H9 (cell line): ENCODE measurements at regions not wholly inside any gene's neighbourhood (a gene's known extent, or its start where the extent isn't known, plus 50 kb on each side); places are given as distances from the start of the nearest gene placed in this dataset.

Experiments used
- DNase-seq: peaks from one replicate; pipeline ENCODE4 v3.0.0-alpha.2; 2017
- H2AFZ ChIP-seq: one replicate; pipeline ENCODE4 v1.6.1; 2013; ENCODE audit warnings: mild to moderate bottlenecking, low read length, control low read depth, moderate library complexity
- H2AK5ac ChIP-seq: 2 replicates; pipeline ENCODE4 v1.6.1; 2013; ENCODE audit warnings: low read length, control low read depth, mixed read lengths; ENCODE audit not compliant: insufficient read length
- H2BK120ac ChIP-seq: one replicate; pipeline ENCODE4 v1.6.1; 2013; ENCODE audit warnings: low read depth, mild to moderate bottlenecking, low read length, control low read depth, inconsistent platforms; ENCODE audit not compliant: poor library complexity, severe bottlenecking
- H2BK12ac ChIP-seq: 2 replicates; pipeline ENCODE4 v1.6.1; 2013; ENCODE audit warnings: low read length, control low read depth, mixed read lengths, low read depth; ENCODE audit not compliant: insufficient read length
- H2BK15ac ChIP-seq: 2 replicates; pipeline ENCODE4 v1.6.1; 2013; ENCODE audit warnings: low read depth, low read length, control low read depth
- H2BK20ac ChIP-seq: one replicate; pipeline ENCODE4 v1.6.1; 2013; ENCODE audit warnings: low read depth, mild to moderate bottlenecking, low read length, control low read depth, inconsistent platforms; ENCODE audit not compliant: poor library complexity, severe bottlenecking
- H2BK5ac ChIP-seq: 2 replicates; pipeline ENCODE4 v1.6.1; 2013; ENCODE audit warnings: low read length, control low read depth, mixed read lengths; ENCODE audit not compliant: insufficient read length
- H3K14ac ChIP-seq: 2 replicates; pipeline ENCODE4 v1.6.1; 2013; ENCODE audit warnings: low read length, control low read depth; ENCODE audit not compliant: insufficient read depth
- H3K18ac ChIP-seq: 2 replicates; pipeline ENCODE4 v1.6.1; 2013; ENCODE audit warnings: low read depth, mild to moderate bottlenecking, mixed read lengths, low read length, control low read depth; ENCODE audit not compliant: insufficient read length
- H3K23ac ChIP-seq: 2 replicates; pipeline ENCODE4 v1.6.1; 2013; ENCODE audit warnings: low read length, control low read depth, mixed read lengths, low read depth; ENCODE audit not compliant: insufficient read length
- H3K23me2 ChIP-seq: 2 replicates; pipeline ENCODE4 v1.6.1; 2013; ENCODE audit warnings: low read depth, mild to moderate bottlenecking, mixed read lengths, low read length, control low read depth; ENCODE audit not compliant: insufficient read length, poor library complexity, severe bottlenecking
- H3K27ac ChIP-seq: 2 replicates; pipeline ENCODE4 v1.5.1; 2013; ENCODE audit warnings: low read length, control low read depth, mixed read lengths, low read depth; ENCODE audit not compliant: insufficient read length
- H3K27me3 ChIP-seq: 2 replicates; pipeline ENCODE4 v1.6.1; 2013; ENCODE audit warnings: low read length, control low read depth, inconsistent platforms; ENCODE audit not compliant: insufficient read depth
- H3K4ac ChIP-seq: 2 replicates; pipeline ENCODE4 v1.6.1; 2013; ENCODE audit warnings: low read depth, mild to moderate bottlenecking, control low read depth, inconsistent platforms, low read length, moderate library complexity
- H3K4me1 ChIP-seq: 2 replicates; pipeline ENCODE4 v1.6.1; 2013; ENCODE audit warnings: low read length, control low read depth, inconsistent platforms; ENCODE audit not compliant: insufficient read depth
- H3K4me2 ChIP-seq: 2 replicates; pipeline ENCODE4 v1.6.1; 2013; ENCODE audit warnings: low read length, control low read depth, mixed read lengths; ENCODE audit not compliant: insufficient read length, insufficient read depth
- H3K56ac ChIP-seq: 2 replicates; pipeline ENCODE4 v1.6.1; 2013; ENCODE audit warnings: low read depth, mild to moderate bottlenecking, mixed read lengths, low read length, control low read depth; ENCODE audit not compliant: insufficient read length
- H3K79me1 ChIP-seq: 2 replicates; pipeline ENCODE4 v1.6.1; 2013; ENCODE audit warnings: low read depth, mild to moderate bottlenecking, moderate library complexity, low read length, control low read depth, inconsistent platforms; ENCODE audit not compliant: insufficient read depth, poor library complexity, severe bottlenecking
- H3K79me2 ChIP-seq: 2 replicates; pipeline ENCODE4 v1.6.1; 2013; ENCODE audit warnings: low read length, control low read depth, inconsistent platforms; ENCODE audit not compliant: insufficient read depth
- H3K9ac ChIP-seq: 2 replicates; pipeline ENCODE4 v1.6.1; 2013; ENCODE audit warnings: low read length, control low read depth, mixed read lengths; ENCODE audit not compliant: insufficient read length; ENCODE audit errors: extremely low read depth
- H3K9me3 ChIP-seq: one replicate; pipeline ENCODE4 v1.6.1; 2013; ENCODE audit warnings: low read depth, low read length, inconsistent platforms; ENCODE audit not compliant: control insufficient read depth
- H3T11ph ChIP-seq: one replicate; pipeline ENCODE4 v1.6.1; 2013; ENCODE audit warnings: mild to moderate bottlenecking, low read length, control low read depth, inconsistent platforms
- H4K20me1 ChIP-seq: one replicate; pipeline ENCODE4 v1.6.1; 2013; ENCODE audit not compliant: control insufficient read depth, insufficient read length, insufficient read depth
- H4K5ac ChIP-seq: 2 replicates; pipeline ENCODE4 v1.6.1; 2013; ENCODE audit warnings: low read depth, mild to moderate bottlenecking, mixed read lengths, low read length, control low read depth; ENCODE audit not compliant: insufficient read length
- H4K8ac ChIP-seq: replicated peaks from 2 replicates; pipeline ENCODE4 v1.6.1; 2013; ENCODE audit warnings: low read length, control low read depth, mixed read lengths, low read depth; ENCODE audit not compliant: insufficient read length
- H4K91ac ChIP-seq: 2 replicates; pipeline ENCODE4 v1.6.1; 2013; ENCODE audit warnings: low read depth, mild to moderate bottlenecking, moderate library complexity, mixed read lengths, low read length, control low read depth; ENCODE audit not compliant: insufficient read length
- H3K27ac Mint-ChIP-seq, 3 experiments: 2 replicates in 2 of 3; 3 replicates in 1 of 3; pipeline ENCODE4 v1.8.0; 2020 to 2021; ENCODE audit warnings: mixed read lengths in 3 of 3, mild to moderate bottlenecking in 1 of 3, moderate library complexity in 1 of 3
- H3K27me3 Mint-ChIP-seq: 2 replicates; pipeline ENCODE4 v1.8.0; 2021; ENCODE audit warnings: low read depth, mild to moderate bottlenecking, moderate library complexity, mixed read lengths
- H3K36me3 Mint-ChIP-seq, 3 experiments: 2 replicates in 2 of 3; 3 replicates in 1 of 3; pipeline ENCODE4 v1.8.0; 2020 to 2021; ENCODE audit warnings: low read depth in 3 of 3, mixed read lengths in 3 of 3; ENCODE audit not compliant: insufficient read depth in 1 of 3
- H3K4me1 Mint-ChIP-seq, 2 experiments: 2 replicates each; pipeline ENCODE4 v1.8.0; 2020; ENCODE audit warnings: mixed read lengths in 2 of 2
- H3K4me3 Mint-ChIP-seq, 2 experiments: 2 replicates in 1 of 2; 3 replicates in 1 of 2; pipeline ENCODE4 v1.8.0; 2020 to 2021; ENCODE audit warnings: mild to moderate bottlenecking in 2 of 2, mixed read lengths in 2 of 2, moderate library complexity in 1 of 2
- H3K9me3 Mint-ChIP-seq, 2 experiments: 2 replicates in 1 of 2; 3 replicates in 1 of 2; pipeline ENCODE4 v1.8.0; 2020; ENCODE audit warnings: mild to moderate bottlenecking in 2 of 2, mixed read lengths in 2 of 2, moderate library complexity in 1 of 2
- WGBS: extraction: QIAGEN DNeasy Blood & Tissue Kit; methylation state at CpG from one replicate; pipeline ENCODE4 v1.1.7; 2013; ENCODE audit warnings: missing lambda C conversion rate, low lambda C conversion rate, mixed read lengths; ENCODE audit not compliant: insufficient read length; ENCODE audit errors: extremely low coverage; 5-methylcytosine and 5-hydroxymethylcytosine counted together
- TF ChIP-seq, protein P1 (sequence below): fragments of 200-600 bp; sonication (generic); conservative IDR thresholded peaks from 3 replicates; pipeline ENCODE4 v1.8.0; 2021; ENCODE audit warnings: antibody characterized with exemption, mild to moderate bottlenecking

DNA sequence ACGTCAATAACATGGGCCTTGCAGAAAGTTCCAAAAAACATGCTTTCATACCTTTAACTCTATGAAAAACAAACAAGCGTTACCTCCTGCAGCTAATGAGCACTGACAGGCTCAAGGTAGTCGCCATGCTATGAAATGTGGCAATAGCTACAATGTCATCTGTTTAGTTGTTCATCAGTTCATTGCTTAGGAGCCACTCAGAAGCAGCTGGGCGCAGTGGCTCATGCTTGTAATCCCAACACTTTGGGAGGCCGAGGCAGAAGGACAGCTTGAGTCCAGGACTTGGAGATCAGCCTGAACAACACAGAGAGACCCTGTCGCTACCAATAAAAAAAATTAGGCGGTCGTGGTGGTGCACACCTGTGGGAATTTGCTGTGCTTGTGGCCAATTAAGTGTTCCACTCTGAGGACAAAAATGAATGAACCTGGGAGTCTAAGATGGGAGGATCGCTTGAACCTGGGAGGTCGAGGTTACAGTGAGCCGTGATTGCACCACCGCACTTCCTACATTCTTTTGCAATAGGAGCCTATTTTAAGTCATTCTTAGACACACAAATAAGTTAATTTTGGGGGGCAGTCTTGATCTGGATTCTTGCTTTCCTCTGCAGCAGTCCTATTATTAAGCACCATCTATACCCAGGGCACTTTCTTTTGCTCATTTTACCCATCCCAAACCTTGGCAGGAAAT, 276.2 kb upstream of the KLF14 start:
- no peaks in the 10 kb centered on the region for H4K20me1 ChIP-seq
- H3K4ac ChIP-seq: no peak overlapping the region
- no peak overlapping the region for H2BK20ac ChIP-seq
- no peak overlapping the region for H3K27ac ChIP-seq
- H3K4me2 ChIP-seq: no peak overlapping the region
- no peak overlapping the region for H4K8ac ChIP-seq
- no peak overlapping the region for H3K18ac ChIP-seq
- H3K27me3 Mint-ChIP-seq: no peaks in the 10 kb centered on the region
- no peak for DNase-seq
- no peak overlapping the region for H2BK15ac ChIP-seq
- no peak overlapping the region for H2AK5ac ChIP-seq
- H2AFZ ChIP-seq: no peak overlapping the region
- H3K9me3 Mint-ChIP-seq: no peaks in the 10 kb centered on the region
- no peaks in the 10 kb centered on the region for H3K23me2 ChIP-seq
- H4K5ac ChIP-seq: no peak overlapping the region
- no peaks in the 10 kb centered on the region; a peak in 1 of 7 replicates for H3K36me3 Mint-ChIP-seq
- no peak overlapping the region for H3K56ac ChIP-seq
- H3K27me3 ChIP-seq: no peaks in the 10 kb centered on the region
- no peaks in the 10 kb centered on the region for H3K79me1 ChIP-seq
- no peak overlapping the region for H4K91ac ChIP-seq
- peaks cover 3% of the 10 kb centered on the region; the same call in 1 of the 2 replicates for H3K4me1 ChIP-seq
- no peak overlapping the region for H2BK12ac ChIP-seq
- peaks cover 18 to 22% of the 10 kb centered on the region in 2 experiments for H3K4me1 Mint-ChIP-seq
- no peak overlapping the region for H2BK5ac ChIP-seq
- no peak overlapping the region for H2BK120ac ChIP-seq
- no peak overlapping the region for H3K14ac ChIP-seq
- H3K9me3 ChIP-seq: no peaks in the 10 kb centered on the region
- H3K79me2 ChIP-seq: no peaks in the 10 kb centered on the region
- TF ChIP-seq, protein P1, sequence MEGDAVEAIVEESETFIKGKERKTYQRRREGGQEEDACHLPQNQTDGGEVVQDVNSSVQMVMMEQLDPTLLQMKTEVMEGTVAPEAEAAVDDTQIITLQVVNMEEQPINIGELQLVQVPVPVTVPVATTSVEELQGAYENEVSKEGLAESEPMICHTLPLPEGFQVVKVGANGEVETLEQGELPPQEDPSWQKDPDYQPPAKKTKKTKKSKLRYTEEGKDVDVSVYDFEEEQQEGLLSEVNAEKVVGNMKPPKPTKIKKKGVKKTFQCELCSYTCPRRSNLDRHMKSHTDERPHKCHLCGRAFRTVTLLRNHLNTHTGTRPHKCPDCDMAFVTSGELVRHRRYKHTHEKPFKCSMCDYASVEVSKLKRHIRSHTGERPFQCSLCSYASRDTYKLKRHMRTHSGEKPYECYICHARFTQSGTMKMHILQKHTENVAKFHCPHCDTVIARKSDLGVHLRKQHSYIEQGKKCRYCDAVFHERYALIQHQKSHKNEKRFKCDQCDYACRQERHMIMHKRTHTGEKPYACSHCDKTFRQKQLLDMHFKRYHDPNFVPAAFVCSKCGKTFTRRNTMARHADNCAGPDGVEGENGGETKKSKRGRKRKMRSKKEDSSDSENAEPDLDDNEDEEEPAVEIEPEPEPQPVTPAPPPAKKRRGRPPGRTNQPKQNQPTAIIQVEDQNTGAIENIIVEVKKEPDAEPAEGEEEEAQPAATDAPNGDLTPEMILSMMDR: no peak
- no CpG with 5 or more reads among the region's 12 CpGs for WGBS
- no peak overlapping the region for H3T11ph ChIP-seq
- H3K23ac ChIP-seq: no peak overlapping the region
- no peak overlapping the region for H3K9ac ChIP-seq
- H3K27ac Mint-ChIP-seq: no peak overlapping the region
- no peak overlapping the region for H3K4me3 Mint-ChIP-seq
